Raji (cell line): ENCODE measurements at regions not wholly inside any gene's neighbourhood (a gene's known extent, or its start where the extent isn't known, plus 50 kb on each side); places are given as distances from the start of the nearest gene placed in this dataset.

ENCODE experiments used
- POLR2A ChIP-seq: IDR thresholded peaks from 2 replicates; pipeline ENCODE4 v1.6.1; 2011; ENCODE audit warnings: low read depth, low read length, control low read depth; ENCODE audit not compliant: insufficient read depth

GRCh38 chr1:69233463-69233862 lies 334.3 kb upstream of the LRRC7 start:
- no peak for TF ChIP-seq POLR2A

DNA sequence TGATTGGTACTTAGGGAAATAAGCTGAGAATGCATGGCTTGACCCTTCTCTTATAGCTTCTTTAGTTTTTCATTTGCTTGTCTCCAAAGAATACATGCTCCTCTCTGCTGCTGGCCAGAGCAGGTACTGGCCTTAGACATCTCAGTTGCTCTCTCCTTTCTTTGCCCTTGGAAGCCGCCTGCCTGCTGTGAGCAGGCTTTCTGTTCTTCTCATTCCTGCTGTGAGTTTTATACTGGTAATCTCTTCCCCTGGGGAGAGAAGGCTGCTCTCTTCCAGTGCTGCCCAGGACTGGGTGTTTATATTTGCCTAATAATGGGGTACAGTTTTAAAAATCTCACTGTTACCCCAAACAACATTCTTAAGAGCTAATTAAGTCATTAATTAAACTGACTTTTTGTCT lies 323.5 kb upstream of the LRRC7 start:
- no peak for TF ChIP-seq POLR2A

GRCh38 chr1:69246109-69246508 lies 321.6 kb upstream of the LRRC7 start:
- TF ChIP-seq POLR2A = no peak

- no peak for TF ChIP-seq POLR2A
Measured at GRCh38 chr1:69246710-69247109, 321.0 kb upstream of the LRRC7 start.

DNA sequence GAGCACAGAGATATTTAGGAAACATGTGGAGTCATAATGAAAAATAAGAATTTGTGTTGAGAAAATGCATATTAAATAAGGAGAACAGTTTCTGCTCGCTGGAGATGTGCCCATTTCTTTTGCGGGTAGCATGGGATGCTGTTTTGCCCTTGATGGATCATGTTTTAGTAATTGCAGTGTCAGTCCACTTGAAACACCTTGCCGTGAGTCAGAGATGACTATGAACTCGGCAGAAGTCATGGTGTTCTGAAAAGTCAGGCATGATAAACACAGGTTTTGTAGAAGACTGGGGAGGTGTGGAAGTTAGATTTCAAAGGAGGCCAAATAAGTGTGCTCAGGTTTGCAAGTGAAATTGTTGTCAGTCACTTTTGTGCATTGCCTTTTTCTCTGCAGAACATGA lies 315.0 kb upstream of the LRRC7 start:
- TF ChIP-seq POLR2A = no peak

DNA sequence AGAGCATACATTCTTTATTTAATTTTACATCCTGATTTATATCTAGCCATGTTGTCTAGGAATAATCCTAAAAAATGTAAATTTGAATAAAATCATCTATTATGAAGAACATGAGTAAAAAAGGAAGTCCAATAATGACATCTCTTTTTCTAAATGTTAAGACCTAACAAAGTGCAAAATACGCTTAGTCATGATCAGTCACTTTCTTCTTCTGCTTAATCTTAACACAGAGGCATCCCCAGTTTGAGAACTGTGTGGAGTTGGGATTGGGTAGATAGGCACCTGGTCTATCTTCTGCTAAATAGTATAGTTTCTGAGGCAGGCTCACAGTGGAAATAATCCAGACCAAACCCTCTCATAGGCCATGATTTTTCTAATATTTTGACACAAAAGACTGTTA lies 311.7 kb upstream of the LRRC7 start:
- no peak for TF ChIP-seq POLR2A

DNA sequence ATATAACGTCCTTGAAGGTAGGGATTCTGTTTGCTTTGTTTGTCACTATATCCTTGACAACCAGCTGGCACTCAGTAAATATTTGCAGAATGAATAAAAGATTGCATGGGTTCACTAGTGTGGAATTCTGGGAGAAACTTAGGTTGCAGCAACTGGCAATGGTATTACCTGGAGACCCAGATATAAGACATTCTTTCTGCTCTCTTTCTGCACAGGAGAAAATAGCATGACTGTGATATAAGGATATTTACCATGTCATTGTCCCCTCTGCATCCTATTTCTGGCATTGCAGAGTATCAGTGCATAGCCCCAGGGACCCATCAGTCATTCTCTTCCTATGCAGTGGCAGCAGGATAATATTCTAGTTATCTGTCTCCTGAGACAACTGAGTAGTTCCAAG lies 308.9 kb upstream of the LRRC7 start:
- TF ChIP-seq POLR2A = no peak

DNA sequence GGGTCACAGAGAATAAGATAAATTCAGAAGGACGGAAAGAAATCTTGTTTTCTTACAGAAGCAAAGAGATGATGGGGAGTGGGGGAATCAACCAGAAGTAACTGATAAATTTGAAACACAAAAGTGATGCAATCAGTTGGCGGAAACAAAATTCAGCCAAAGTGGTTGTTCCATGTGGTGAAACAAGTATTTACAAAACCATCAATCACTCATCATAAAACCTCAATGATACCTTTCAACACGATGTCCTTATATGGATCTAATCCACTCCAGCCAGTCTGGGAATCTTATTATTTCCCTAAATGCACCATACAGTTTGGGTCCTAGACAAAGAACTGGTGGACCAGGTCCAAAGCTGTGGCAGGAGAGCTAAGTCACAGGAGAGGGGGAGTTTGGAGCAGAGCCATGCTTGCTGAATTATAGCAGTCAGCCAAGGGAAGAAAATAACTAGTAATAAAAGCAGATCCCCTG lies 303.8 kb upstream of the LRRC7 start:
- no peak for TF ChIP-seq POLR2A

DNA sequence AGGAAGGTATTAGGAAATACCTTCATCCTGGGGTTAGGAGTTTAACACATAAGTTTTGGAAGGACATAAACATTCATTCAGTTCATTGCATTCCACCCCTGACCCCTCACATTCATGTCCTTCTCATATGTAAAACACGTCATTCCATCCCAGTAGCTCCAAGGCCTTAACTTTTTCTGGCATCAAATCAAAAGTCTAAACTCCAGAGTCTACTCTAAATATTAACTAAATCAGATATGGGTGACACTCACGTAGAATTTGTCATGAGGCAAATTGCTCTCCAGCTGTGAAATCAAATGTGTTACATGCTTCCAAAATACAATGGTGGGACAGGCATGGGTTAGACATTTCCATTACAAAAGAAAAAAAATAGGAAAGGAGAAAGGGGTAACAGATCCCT lies 298.2 kb upstream of the LRRC7 start:
- no peak for TF ChIP-seq POLR2A

- TF ChIP-seq POLR2A = no peak
Measured at GRCh38 chr1:69271587-69272125, 296.1 kb upstream of the LRRC7 start.

- no peak for TF ChIP-seq POLR2A
Measured at GRCh38 chr1:69272684-69273083, 295.0 kb upstream of the LRRC7 start.

DNA sequence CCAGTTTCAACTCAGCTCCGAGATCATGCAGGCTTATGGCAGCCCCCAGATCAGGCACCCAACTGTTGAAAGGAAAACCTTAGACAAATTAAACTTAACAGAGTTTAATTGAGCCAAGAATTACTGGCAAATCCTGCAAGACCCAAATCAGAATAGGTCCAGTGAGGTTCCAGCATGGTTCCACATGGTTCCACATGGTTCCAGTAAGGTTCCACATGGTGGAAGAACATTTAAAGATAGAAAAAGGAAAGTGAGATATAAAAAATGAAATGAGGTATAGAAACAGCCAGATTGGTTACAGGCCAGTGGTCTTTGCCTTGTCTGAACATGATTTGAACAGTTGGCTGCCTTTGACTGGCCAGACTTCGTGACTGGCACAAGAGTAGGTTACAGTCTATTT lies 288.8 kb upstream of the LRRC7 start:
- no peak for TF ChIP-seq POLR2A

- TF ChIP-seq POLR2A = no peak
Measured at GRCh38 chr1:69283516-69283915, 284.2 kb upstream of the LRRC7 start.

DNA sequence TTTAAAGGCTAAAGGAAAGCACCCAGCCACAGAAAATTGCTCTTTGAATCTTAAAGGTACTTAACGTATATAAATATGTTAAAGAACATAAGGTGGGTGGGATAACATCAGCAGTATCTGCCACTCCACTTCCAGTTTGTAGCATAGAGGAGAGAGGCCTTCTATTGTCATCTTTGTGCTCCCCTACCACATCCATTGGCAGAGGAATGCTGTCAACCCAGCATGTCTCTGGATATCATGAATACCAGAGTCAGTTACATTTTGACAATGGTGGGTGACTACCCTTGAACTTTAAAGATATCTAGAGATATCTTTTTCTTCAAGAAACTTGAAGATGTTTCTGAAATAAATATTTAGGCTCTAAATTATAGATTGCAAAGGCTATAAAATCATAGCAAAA lies 283.2 kb upstream of the LRRC7 start:
- TF ChIP-seq POLR2A = no peak

- TF ChIP-seq POLR2A = no peak
Measured at GRCh38 chr1:69288416-69288815, 279.3 kb upstream of the LRRC7 start.

DNA sequence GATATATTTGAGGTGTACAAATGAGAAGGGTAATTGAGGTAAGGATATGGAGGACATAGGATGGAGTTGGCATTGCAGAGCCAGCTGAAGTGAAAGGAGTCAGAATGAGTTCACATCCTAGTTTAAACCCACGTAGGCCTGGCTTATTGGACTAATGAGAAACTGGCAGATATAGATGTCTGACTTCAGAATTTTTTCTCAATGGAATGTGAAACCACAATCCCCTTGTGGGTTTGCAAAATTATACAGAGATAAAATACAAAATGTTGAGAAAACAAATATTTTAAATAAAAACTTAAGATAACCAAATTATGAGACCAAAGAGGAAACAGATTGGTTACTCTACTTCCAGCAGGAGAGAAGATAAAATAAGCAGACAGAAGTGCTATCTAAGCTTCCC lies 277.4 kb upstream of the LRRC7 start:
- TF ChIP-seq POLR2A = no peak

- TF ChIP-seq POLR2A = no peak
Measured at GRCh38 chr1:69291541-69291940, 276.2 kb upstream of the LRRC7 start.
